ENCODE measurements at regions not wholly inside any gene's neighbourhood (a gene's known extent, or its start where the extent isn't known, plus 50 kb on each side); places are given as distances from the start of the nearest gene placed in this dataset.

DNA sequence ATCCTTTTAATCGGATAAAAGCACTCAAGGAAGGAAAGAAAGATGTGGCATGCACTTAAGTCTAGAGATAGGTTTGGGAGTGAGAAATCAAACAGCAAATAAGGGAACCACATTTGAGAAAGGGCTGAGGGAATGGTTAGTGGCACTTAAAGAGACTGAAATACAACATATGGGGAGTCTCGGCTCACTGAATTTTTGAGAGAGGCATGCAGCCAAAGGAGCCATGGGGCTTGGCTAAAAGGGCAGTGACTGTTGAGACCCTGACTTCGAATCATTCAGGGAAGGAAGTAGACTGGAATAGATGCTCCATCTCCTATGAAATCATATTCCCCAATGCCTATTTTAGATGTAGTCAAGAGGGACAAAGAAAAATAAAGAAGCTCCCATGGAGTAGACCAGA, 58.3 kb upstream of the HAO2 start:
- ATAC-seq = no peak
- no peak for DNase-seq
- no peaks in the 10 kb centered on the region for H3K9me3 Mint-ChIP-seq (ENCODE audit: low read depth)
- ChIA-PET POLR2A (no interaction called here), CTCF (interaction anchor here (1.6 kb wide), 1 partner anchor 17 kb away, joined by 3 read pairs; no protein-coding TSS in a partner anchor)
- no peaks in the 10 kb centered on the region for H3K4me1 Mint-ChIP-seq
- intact Hi-C loops (cut with DNase I, micrococcal nuclease) = no loop called here
- no peaks in the 10 kb centered on the region for H3K36me3 Mint-ChIP-seq (ENCODE audit: low read depth)
- H3K27ac Mint-ChIP-seq = no peak overlapping the region
- no peak overlapping the region for H3K4me3 Mint-ChIP-seq
- H3K27me3 Mint-ChIP-seq = peaks cover 31% of the 10 kb centered on the region

DNA sequence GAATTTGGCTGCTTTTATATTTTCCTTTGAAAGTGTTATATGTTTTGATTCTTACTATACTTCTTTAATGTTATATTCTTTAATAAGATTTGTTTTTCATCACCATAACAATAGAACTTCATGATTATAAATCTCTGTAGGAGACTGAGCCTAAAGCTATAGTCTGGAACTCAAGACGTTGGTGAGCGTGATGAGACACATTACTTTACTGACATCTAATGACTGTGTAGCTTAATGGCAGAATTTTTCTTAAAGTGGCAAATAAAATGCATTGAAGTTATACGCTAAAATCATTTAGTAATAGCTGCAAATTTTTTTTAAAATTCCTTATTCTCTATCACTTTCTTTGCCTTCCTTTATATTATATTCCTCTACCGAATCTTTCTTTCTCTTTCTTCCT, 56.1 kb upstream of the HAO2 start:
- ChIA-PET POLR2A (no interaction called here), CTCF (interaction anchor here (0.9 to 1.6 kb wide), 3 partner anchors 16 to 38 kb away, joined by 3 to 4 read pairs (median 4); no protein-coding TSS in a partner anchor)
- ATAC-seq (no peak), DNase-seq (no peak)
- Mint-ChIP-seq H3K27me3 (peaks cover 23% of the 10 kb centered on the region), H3K9me3 (ENCODE audit: low read depth) (no peaks in the 10 kb centered on the region), H3K36me3 (ENCODE audit: low read depth) (no peaks in the 10 kb centered on the region), H3K4me1 (no peaks in the 10 kb centered on the region), H3K4me3 (no peak overlapping the region), H3K27ac (no peak overlapping the region)
- intact Hi-C loops (cut with DNase I, micrococcal nuclease) = no loop called here

DNA sequence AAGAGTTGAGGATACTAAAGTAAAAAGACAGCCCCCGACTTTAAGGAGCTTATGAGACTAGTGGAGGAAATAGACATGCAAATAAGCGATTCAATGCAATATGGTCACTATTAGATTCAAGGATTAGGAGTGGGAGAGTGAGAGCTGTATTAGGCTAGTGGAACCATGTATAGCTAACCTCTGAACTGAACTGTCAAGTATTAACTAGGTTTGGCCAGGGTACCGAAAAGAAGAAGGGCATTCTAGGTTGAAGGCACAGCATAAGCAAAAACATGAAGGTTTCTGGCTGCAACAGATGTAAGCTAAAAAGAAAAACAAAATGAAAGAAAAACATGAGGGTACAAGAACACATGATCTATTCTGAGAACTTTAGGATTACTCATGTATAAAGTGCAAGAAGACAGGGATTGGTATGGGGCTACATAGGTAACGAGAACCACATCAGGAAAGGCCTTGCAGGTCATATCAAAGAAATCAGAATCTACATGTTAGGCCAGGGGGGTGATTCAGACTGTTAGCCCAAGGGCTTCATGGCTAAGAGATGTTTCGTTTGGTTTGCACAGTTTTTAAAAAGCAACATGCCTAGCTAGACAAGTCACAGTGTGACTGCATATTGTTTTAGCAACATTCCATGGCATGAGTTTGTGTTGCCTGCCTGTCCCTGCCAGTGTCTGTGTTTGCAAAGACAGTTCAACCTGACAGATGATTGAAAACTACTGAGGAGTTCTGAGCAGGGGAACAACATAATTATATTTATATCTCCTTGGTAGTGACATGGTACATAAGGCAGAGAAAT, 54.4 kb upstream of the HAO2 start:
- intact Hi-C loops (cut with DNase I, micrococcal nuclease) = no loop called here
- no peaks in the 10 kb centered on the region for H3K36me3 Mint-ChIP-seq (ENCODE audit: low read depth)
- CTCF ChIA-PET = interaction anchor here (1.6 kb wide), 1 partner anchor 39 kb away, joined by 4 read pairs; no protein-coding TSS in a partner anchor

DNA sequence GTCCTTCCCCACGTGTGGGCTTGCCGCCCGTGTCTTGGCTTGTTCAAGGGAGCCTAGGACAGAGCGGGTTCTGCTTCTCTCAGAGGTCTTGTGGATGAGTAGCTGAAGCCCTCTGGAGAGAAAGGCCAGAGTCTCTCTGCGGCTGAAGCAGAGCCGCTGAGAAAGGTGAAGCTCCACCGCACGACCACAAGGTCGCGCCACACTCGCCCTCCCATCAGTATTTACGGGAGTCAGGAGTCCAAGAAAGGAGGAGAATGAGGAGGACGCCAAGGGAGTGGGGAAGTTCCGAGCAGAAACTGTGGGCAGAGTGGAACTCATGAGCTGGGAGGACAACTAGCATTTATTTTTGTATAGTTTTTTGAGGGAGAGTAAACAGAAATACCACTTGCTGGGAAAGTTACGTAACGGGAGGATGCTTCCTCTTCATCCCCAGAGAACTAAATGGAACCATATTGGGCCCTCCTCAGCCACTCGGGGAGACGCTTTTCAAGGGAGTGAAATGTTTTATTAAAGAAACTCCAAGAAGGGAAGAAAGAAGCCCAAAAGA, 51.6 kb upstream of the HAO2 start:
- POLR2A ChIA-PET = no interaction called here
- ATAC-seq = no peak
- no peak overlapping the region for H3K27ac Mint-ChIP-seq

More for the DNA sequence above, 54.4 kb upstream of the HAO2 start:
- H3K4me1 Mint-ChIP-seq = no peaks in the 10 kb centered on the region
- ATAC-seq (no peak), DNase-seq (no peak)
- no peaks in the 10 kb centered on the region for H3K9me3 Mint-ChIP-seq (ENCODE audit: low read depth)
- H3K4me3 Mint-ChIP-seq = no peak overlapping the region
- no peak overlapping the region for H3K27ac Mint-ChIP-seq
- H3K27me3 Mint-ChIP-seq = peaks cover 14% of the 10 kb centered on the region
- POLR2A ChIA-PET = no interaction called here

DNA sequence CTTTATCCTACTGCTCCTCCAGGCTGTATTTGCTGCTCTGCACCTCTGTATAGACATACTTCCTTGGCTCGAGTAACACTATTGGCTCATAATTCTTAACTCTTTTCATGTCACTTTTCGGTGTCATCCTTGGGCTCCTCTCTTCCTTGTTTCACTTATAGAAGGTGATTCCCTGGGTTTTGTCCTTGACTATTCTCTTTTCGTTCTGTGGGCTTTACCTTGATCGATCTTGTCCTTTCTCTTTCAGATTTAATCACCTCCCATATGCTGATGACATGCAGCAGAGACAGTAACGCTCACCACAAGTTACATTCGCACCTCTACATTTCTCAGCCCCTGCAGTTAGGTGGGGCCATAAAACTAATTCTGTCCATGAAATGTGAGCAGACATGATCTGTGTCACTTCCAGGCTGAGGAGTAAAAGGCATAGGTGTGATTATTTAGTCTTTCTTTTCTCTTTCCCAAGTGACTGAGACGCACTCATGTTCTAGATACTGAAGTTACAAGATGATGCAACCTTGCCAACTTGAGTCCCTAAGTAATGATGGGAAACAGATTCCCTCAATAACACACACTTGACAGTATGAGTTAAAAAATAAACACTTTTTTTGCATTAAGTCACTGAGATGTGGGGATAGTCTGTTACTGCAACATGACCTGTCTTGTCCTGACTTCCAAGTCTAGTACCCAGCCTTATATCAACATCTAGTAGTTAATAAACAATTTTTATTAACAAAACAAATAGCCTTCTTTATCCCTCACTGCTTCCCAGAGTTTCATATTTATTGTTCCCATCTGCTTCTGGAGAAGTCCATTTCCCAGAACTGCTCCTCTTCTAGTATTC, 49.9 kb upstream of the HAO2 start:
- Mint-ChIP-seq H3K4me3 (no peak overlapping the region), H3K27me3 (peaks cover 4% of the 10 kb centered on the region), H3K9me3 (ENCODE audit: low read depth) (no peaks in the 10 kb centered on the region), H3K4me1 (no peaks in the 10 kb centered on the region), H3K36me3 (ENCODE audit: low read depth) (no peaks in the 10 kb centered on the region), H3K27ac (no peak overlapping the region)
- ATAC-seq (peak; percentile 88), DNase-seq (peak; percentile 9)
- intact Hi-C loops (cut with DNase I, micrococcal nuclease) = no loop called here
- POLR2A ChIA-PET = no interaction called here
- CTCF ChIA-PET = no interaction called here

More for the DNA sequence above, 51.6 kb upstream of the HAO2 start:
- H3K36me3 Mint-ChIP-seq (ENCODE audit: low read depth) = no peaks in the 10 kb centered on the region
- H3K4me1 Mint-ChIP-seq = no peaks in the 10 kb centered on the region
- no peaks in the 10 kb centered on the region for H3K9me3 Mint-ChIP-seq (ENCODE audit: low read depth)
- no peak overlapping the region for H3K4me3 Mint-ChIP-seq
- H3K27me3 Mint-ChIP-seq = peaks cover 8% of the 10 kb centered on the region
- CTCF ChIA-PET = interaction anchor here (0.6 kb wide), 1 partner anchor 356 kb away, joined by 3 read pairs; no protein-coding TSS in a partner anchor
- intact Hi-C loops (cut with DNase I, micrococcal nuclease) = no loop called here
- peak; percentile 12 for DNase-seq

All from activated CD4-positive, alpha-beta T cell treated with anti-CD3 and anti-CD28 coated beads for 36 hours (primary cell).